OCI-LY3 (cell line): ENCODE measurements at regions not wholly inside any gene's neighbourhood (a gene's known extent, or its start where the extent isn't known, plus 50 kb on each side); places are given as distances from the start of the nearest gene placed in this dataset.

Experiments used
- H2AFZ ChIP-seq: fragments of 200-600, 300-600 bp; shearing (Covaris generic); 2 replicates; pipeline ENCODE4 v1.6.0; 2014; ENCODE audit warnings: antibody characterized with exemption, low read depth, low read length
- H3K27ac ChIP-seq: fragments of 200-600, 300-600 bp; sonication (generic); 2 replicates; pipeline ENCODE4 v1.5.1; 2014; ENCODE audit warnings: mild to moderate bottlenecking, low read length, moderate library complexity, mixed read lengths
- H3K27me3 ChIP-seq: fragments of 200-600, 300-600 bp; sonication (generic); 2 replicates; pipeline ENCODE4 v1.6.1; 2014; ENCODE audit warnings: low read depth, low read length, mixed read lengths
- H3K36me3 ChIP-seq: fragments of 200-600, 300-600 bp; sonication (generic); replicated peaks from 2 replicates; pipeline ENCODE3; 2014; ENCODE audit warnings: low read depth, low read length, mixed read lengths
- H3K4me1 ChIP-seq: fragments of 300-600, 200-600 bp; sonication (generic); 2 replicates; pipeline ENCODE4 v1.6.1; 2014; ENCODE audit warnings: low read length, mixed read lengths
- H3K4me2 ChIP-seq: fragments of 200-600, 300-600 bp; sonication (generic); 2 replicates; pipeline ENCODE4 v1.6.1; 2014; ENCODE audit warnings: low read length, mixed read lengths
- H3K4me3 ChIP-seq: fragments of 300-600, 200-600 bp; sonication (generic); 2 replicates; pipeline ENCODE4 v1.5.1; 2014; ENCODE audit warnings: antibody characterized with exemption, mild to moderate bottlenecking, low read length, moderate library complexity
- H3K79me2 ChIP-seq: fragments of 300-600, 200-600 bp; shearing (Covaris generic); 2 replicates; pipeline ENCODE4 v1.6.1; 2014; ENCODE audit warnings: mild to moderate bottlenecking, low read length, mixed read lengths
- H3K9ac ChIP-seq: fragments of 300-600, 200-600 bp; shearing (Covaris generic); 2 replicates; pipeline ENCODE4 v1.6.0; 2014; ENCODE audit warnings: mild to moderate bottlenecking, low read length, moderate library complexity
- H3K9me3 ChIP-seq: fragments of 200-600, 300-600 bp; shearing (Covaris generic); 2 replicates; pipeline ENCODE4 v1.6.1; 2014; ENCODE audit warnings: low read length, mixed read lengths; ENCODE audit not compliant: insufficient read depth
- H4K20me1 ChIP-seq: fragments of 200-600, 300-600 bp; sonication (generic); 2 replicates; pipeline ENCODE4 v1.6.1; 2016; ENCODE audit warnings: low read length, mixed read lengths; ENCODE audit not compliant: insufficient read depth
- EZH2phosphoT487 ChIP-seq: fragments of 200-600 bp; shearing (Covaris generic); IDR thresholded peaks from 2 replicates; pipeline ENCODE4 v1.6.1; 2018; ENCODE audit warnings: antibody characterized with exemption, mixed run types, low read depth
- TF ChIP-seq, protein P1 (sequence below): fragments of 200-600, 300-600 bp; sonication (generic); IDR thresholded peaks from 2 replicates; pipeline ENCODE4 v1.5.1; 2014; ENCODE audit warnings: antibody characterized with exemption, low read length, low read depth

DNA sequence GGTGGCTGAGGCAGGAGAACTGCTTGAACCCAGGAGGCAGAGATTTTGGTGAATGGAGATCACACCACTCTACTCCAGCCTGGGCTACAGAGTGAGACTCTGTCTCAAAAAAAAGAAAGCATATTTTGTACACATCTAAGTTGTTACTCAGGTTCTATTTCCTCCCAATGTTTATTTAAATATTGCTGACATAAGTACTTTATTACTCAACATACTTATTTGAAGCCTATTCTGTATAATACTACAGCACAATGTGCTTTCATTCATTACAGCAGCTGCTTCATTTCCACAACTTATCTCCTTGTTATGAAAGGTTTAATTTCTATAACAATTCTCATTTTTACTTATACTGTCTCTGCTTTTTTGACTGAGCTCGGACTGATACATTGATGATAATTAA, 495.7 kb downstream of the SLITRK1 start:
- Histone ChIP-seq H3K36me3 (no peaks in the 10 kb centered on the region), H3K79me2 (no peaks in the 10 kb centered on the region), H2AFZ (no peak overlapping the region), H3K27me3 (no peaks in the 10 kb centered on the region), H3K9ac (no peak overlapping the region), H3K4me2 (no peak overlapping the region), H3K4me1 (no peaks in the 10 kb centered on the region), H3K4me3 (no peak overlapping the region), H3K27ac (no peak overlapping the region), H4K20me1 (no peaks in the 10 kb centered on the region), H3K9me3 (no peaks in the 10 kb centered on the region)
- no peak for TF ChIP-seq EZH2phosphoT487
- TF ChIP-seq, protein P1, sequence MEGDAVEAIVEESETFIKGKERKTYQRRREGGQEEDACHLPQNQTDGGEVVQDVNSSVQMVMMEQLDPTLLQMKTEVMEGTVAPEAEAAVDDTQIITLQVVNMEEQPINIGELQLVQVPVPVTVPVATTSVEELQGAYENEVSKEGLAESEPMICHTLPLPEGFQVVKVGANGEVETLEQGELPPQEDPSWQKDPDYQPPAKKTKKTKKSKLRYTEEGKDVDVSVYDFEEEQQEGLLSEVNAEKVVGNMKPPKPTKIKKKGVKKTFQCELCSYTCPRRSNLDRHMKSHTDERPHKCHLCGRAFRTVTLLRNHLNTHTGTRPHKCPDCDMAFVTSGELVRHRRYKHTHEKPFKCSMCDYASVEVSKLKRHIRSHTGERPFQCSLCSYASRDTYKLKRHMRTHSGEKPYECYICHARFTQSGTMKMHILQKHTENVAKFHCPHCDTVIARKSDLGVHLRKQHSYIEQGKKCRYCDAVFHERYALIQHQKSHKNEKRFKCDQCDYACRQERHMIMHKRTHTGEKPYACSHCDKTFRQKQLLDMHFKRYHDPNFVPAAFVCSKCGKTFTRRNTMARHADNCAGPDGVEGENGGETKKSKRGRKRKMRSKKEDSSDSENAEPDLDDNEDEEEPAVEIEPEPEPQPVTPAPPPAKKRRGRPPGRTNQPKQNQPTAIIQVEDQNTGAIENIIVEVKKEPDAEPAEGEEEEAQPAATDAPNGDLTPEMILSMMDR: no peak

DNA sequence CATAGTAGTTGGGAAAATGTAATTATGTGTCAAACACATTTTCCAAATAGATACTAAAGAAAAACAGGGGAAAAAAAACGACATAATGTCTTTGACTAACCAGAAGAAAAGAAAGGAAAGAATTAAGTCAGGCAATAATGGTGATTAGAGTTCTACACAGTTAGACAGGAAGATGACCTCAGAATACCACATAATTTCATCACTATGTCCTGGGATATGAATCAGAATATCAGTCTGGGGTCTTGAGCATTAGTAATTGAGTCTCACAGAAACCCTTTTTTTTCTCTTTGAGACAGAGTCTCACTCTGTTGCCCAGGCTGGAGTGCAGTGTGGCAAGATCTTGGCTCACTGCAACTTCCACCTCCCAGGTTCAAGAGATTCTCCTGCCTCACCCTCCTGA, 503.4 kb downstream of the SLITRK1 start:
- no peaks in the 10 kb centered on the region for H3K4me1 ChIP-seq
- no peaks in the 10 kb centered on the region for H3K36me3 ChIP-seq
- no peaks in the 10 kb centered on the region for H3K27me3 ChIP-seq
- no peak overlapping the region for H3K27ac ChIP-seq
- TF ChIP-seq EZH2phosphoT487: no peak
- TF ChIP-seq, protein P1: no peak
- no peak overlapping the region for H2AFZ ChIP-seq
- H3K9ac ChIP-seq: no peak overlapping the region
- no peaks in the 10 kb centered on the region for H3K79me2 ChIP-seq
- no peaks in the 10 kb centered on the region for H4K20me1 ChIP-seq
- H3K4me3 ChIP-seq: no peak overlapping the region
- no peak overlapping the region for H3K4me2 ChIP-seq
- no peaks in the 10 kb centered on the region for H3K9me3 ChIP-seq

DNA sequence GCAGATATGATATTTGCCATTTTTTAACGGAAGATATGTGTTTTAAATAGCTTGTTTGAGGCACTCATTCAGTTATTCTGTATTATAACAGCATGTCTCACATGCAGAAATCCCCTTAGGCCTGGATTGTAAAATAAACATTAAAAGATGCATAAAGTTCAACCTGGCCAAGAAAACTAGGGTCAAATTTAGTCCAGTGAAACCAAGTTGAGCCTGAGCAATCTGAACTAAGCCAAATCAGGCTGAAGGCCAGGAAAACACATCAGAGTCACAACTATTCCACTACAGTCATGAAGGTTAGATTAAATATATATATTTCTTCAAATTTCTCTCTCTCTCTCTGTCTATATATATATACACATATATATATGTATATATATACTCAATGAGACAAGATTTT, 504.8 kb downstream of the SLITRK1 start:
- Histone ChIP-seq H2AFZ (no peak overlapping the region), H3K36me3 (no peaks in the 10 kb centered on the region), H3K79me2 (no peaks in the 10 kb centered on the region), H4K20me1 (no peaks in the 10 kb centered on the region), H3K27ac (no peak overlapping the region), H3K27me3 (no peaks in the 10 kb centered on the region), H3K4me2 (no peak overlapping the region), H3K4me3 (no peak overlapping the region), H3K9me3 (no peaks in the 10 kb centered on the region), H3K9ac (no peak overlapping the region), H3K4me1 (no peaks in the 10 kb centered on the region)
- TF ChIP-seq, protein P1: no peak
- TF ChIP-seq EZH2phosphoT487: no peak

GRCh38 chr13:83372786-83373185, 509.5 kb downstream of the SLITRK1 start:
- H2AFZ ChIP-seq: no peak overlapping the region

More at GRCh38 chr13:83372786-83373185, 509.5 kb downstream of the SLITRK1 start:
- TF ChIP-seq, protein P1: no peak
- TF ChIP-seq EZH2phosphoT487: no peak
- Histone ChIP-seq H3K4me3 (no peak overlapping the region), H3K4me1 (no peaks in the 10 kb centered on the region), H3K27ac (no peak overlapping the region), H3K27me3 (no peaks in the 10 kb centered on the region), H3K79me2 (no peaks in the 10 kb centered on the region), H3K36me3 (no peaks in the 10 kb centered on the region), H3K4me2 (no peak overlapping the region), H3K9me3 (no peaks in the 10 kb centered on the region), H4K20me1 (no peaks in the 10 kb centered on the region), H3K9ac (no peak overlapping the region)
